Loucy (cell line): ENCODE measurements at regions not wholly inside any gene's neighbourhood (a gene's known extent, or its start where the extent isn't known, plus 50 kb on each side); places are given as distances from the start of the nearest gene placed in this dataset.

Experiments used
- H2AFZ ChIP-seq: fragments of 200-600 bp; sonication (generic); 2 replicates; pipeline ENCODE4 v1.6.0; 2016; ENCODE audit warnings: antibody characterized with exemption, mild to moderate bottlenecking, low read length, moderate library complexity
- H3F3A ChIP-seq: fragments of 200-600 bp; 2 replicates; pipeline ENCODE4 v1.6.0; 2016; ENCODE audit warnings: antibody characterized with exemption, low read depth, mild to moderate bottlenecking
- H3K27me3 ChIP-seq: fragments of 200-600 bp; sonication (generic); 2 replicates; pipeline ENCODE4 v1.6.1; 2014; ENCODE audit warnings: low read length, mild to moderate bottlenecking; ENCODE audit not compliant: insufficient read depth, poor library complexity, severe bottlenecking
- H3K36me3 ChIP-seq: fragments of 200-600 bp; sonication (generic); 2 replicates; pipeline ENCODE4 v1.6.1; 2016; ENCODE audit warnings: low read length; ENCODE audit not compliant: insufficient read depth
- H3K4me1 ChIP-seq: fragments of 200-600 bp; sonication (generic); 2 replicates; pipeline ENCODE4 v1.5.1; 2014; ENCODE audit warnings: low read length, mild to moderate bottlenecking; ENCODE audit not compliant: insufficient read depth, poor library complexity, severe bottlenecking
- H3K4me2 ChIP-seq: fragments of 200-600 bp; sonication (generic); 2 replicates; pipeline ENCODE4 v1.6.0; 2014; ENCODE audit warnings: antibody characterized with exemption, low read length, low read depth, mild to moderate bottlenecking; ENCODE audit not compliant: poor library complexity, severe bottlenecking
- H3K4me3 ChIP-seq: fragments of 200-600 bp; sonication (generic); 2 replicates; pipeline ENCODE4 v1.5.1; 2014; ENCODE audit warnings: low read length, mild to moderate bottlenecking, mixed read lengths; ENCODE audit not compliant: poor library complexity, severe bottlenecking
- H3K79me2 ChIP-seq: fragments of 200-600 bp; sonication (generic); 2 replicates; pipeline ENCODE4 v1.6.1; 2014; ENCODE audit warnings: low read length; ENCODE audit not compliant: insufficient read depth
- H3K9ac ChIP-seq: fragments of 200-600 bp; sonication (generic); 2 replicates; pipeline ENCODE4 v1.6.0; 2014; ENCODE audit warnings: mild to moderate bottlenecking, low read depth, low read length, moderate library complexity; ENCODE audit not compliant: poor library complexity, severe bottlenecking
- H3K9me2 ChIP-seq: fragments of 200-600 bp; sonication (generic); replicated peaks from 2 replicates; pipeline ENCODE4 v1.6.1; 2016; ENCODE audit warnings: low read depth, low read length, mixed read lengths
- H3K9me3 ChIP-seq: fragments of 200-600 bp; sonication (generic); 2 replicates; pipeline ENCODE4 v1.6.1; 2014; ENCODE audit warnings: mild to moderate bottlenecking, antibody characterized with exemption, low read length, low read depth; ENCODE audit not compliant: insufficient read depth
- H4K20me1 ChIP-seq: fragments of 200-600 bp; sonication (generic); 2 replicates; pipeline ENCODE4 v1.6.0; 2014; ENCODE audit warnings: antibody characterized with exemption, low read length, mild to moderate bottlenecking; ENCODE audit not compliant: insufficient read depth, poor library complexity, severe bottlenecking
- EZH2phosphoT487 ChIP-seq: fragments of 200-600 bp; IDR thresholded peaks from 2 replicates; pipeline ENCODE4 v1.6.1; 2018; ENCODE audit warnings: antibody characterized with exemption, mild to moderate bottlenecking, moderate library complexity, borderline replicate concordance
- TF ChIP-seq, protein P1 (sequence below): fragments of 200-600 bp; sonication (generic); conservative IDR thresholded peaks from 2 replicates; pipeline ENCODE4 v1.5.1; 2014; ENCODE audit warnings: mild to moderate bottlenecking, antibody characterized with exemption, low read length

DNA sequence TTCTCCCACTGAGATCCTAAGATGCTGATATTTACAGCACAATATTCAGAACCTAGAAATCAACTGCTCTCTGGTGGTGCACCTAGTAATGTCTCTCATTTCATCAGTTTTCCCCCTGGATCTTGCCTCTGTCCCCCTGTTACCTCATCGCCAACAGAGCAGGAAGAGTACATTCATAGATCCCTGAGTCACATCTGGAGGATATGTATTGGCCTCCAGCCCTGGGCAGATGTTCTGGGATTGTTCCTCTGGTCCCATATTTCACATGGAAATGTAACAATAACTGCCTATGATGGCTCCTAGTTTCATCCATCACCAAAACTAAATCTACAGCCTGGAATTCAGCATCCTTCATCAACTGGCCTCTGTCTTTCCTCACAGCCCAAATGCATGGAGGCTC is 278.8 kb upstream of the SLC14A2 start:
- Histone ChIP-seq H3K4me1 (peaks cover 6% of the 10 kb centered on the region), H3K9me3 (no peaks in the 10 kb centered on the region), H3K36me3 (no peaks in the 10 kb centered on the region), H3K9me2 (no peaks in the 10 kb centered on the region), H2AFZ (no peak overlapping the region), H3K4me2 (no peak overlapping the region), H3F3A (no peaks in the 10 kb centered on the region), H3K79me2 (no peaks in the 10 kb centered on the region), H3K27me3 (no peaks in the 10 kb centered on the region), H3K9ac (no peak overlapping the region), H3K4me3 (no peak overlapping the region), H4K20me1 (no peaks in the 10 kb centered on the region)
- TF ChIP-seq EZH2phosphoT487 = no peak
- TF ChIP-seq, protein P1, sequence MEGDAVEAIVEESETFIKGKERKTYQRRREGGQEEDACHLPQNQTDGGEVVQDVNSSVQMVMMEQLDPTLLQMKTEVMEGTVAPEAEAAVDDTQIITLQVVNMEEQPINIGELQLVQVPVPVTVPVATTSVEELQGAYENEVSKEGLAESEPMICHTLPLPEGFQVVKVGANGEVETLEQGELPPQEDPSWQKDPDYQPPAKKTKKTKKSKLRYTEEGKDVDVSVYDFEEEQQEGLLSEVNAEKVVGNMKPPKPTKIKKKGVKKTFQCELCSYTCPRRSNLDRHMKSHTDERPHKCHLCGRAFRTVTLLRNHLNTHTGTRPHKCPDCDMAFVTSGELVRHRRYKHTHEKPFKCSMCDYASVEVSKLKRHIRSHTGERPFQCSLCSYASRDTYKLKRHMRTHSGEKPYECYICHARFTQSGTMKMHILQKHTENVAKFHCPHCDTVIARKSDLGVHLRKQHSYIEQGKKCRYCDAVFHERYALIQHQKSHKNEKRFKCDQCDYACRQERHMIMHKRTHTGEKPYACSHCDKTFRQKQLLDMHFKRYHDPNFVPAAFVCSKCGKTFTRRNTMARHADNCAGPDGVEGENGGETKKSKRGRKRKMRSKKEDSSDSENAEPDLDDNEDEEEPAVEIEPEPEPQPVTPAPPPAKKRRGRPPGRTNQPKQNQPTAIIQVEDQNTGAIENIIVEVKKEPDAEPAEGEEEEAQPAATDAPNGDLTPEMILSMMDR = no peak

DNA sequence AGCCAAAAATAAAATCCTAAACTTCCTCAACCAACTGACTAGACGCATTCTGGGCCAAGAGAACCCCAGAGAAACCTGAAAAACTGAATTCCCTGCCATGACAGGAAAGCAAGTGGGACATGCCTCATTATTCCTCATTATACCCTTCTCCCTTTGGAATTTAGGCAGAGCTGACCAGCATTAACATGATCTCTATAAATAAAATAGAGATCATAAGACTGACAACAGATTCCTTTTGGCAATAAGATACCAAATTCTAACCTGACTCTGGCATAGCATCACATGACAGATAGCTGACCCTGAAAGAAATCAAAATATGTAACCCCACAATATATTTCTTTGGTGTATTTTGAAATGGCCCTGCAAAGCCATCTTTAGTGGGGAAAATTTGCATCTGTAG is 277.8 kb upstream of the SLC14A2 start:
- H3K4me2 ChIP-seq = no peak overlapping the region
- H3K9ac ChIP-seq = no peak overlapping the region
- H3K9me2 ChIP-seq = no peaks in the 10 kb centered on the region
- no peaks in the 10 kb centered on the region for H4K20me1 ChIP-seq
- H3F3A ChIP-seq = no peaks in the 10 kb centered on the region
- no peaks in the 10 kb centered on the region for H3K9me3 ChIP-seq
- peaks cover 6% of the 10 kb centered on the region for H3K4me1 ChIP-seq
- H2AFZ ChIP-seq = no peak overlapping the region
- no peak overlapping the region for H3K4me3 ChIP-seq
- H3K79me2 ChIP-seq = no peaks in the 10 kb centered on the region
- no peaks in the 10 kb centered on the region for H3K27me3 ChIP-seq
- no peaks in the 10 kb centered on the region for H3K36me3 ChIP-seq
- no peak for TF ChIP-seq EZH2phosphoT487
- TF ChIP-seq, protein P1 = no peak

DNA sequence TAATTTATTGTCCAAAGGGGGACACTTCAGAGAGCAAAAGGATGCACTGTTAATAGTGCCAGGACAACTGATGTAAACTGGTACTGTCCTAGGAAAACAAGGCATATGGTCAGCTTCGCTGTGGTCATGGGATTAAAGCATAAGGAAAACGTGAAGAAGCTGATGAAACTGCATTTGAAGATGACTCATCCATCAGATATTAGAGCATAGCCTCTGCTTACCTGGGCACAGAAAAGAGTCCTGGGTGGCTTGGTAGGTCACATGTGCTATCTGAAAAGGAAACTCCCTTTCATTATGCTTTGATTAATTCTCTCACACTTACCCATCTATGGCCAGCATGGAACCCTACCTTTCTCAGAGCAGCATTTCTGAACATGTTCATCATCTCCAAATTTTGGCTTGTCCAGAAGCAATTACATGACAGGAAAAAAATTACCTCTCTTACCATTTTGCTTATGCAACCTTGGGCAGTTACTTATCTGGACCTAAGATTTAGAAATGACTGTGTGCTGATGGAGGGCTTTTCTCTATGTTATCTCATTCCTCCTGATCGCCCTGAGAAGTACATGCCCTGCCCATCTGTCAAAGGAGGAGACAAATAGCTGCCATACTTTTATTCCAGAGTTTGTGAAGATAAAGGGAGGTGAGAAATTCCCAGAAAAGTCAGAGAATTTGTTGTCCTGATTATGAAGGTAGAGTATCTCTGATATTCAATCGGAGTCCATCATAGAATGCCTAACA is 275.3 kb upstream of the SLC14A2 start:
- H2AFZ ChIP-seq = no peak overlapping the region
- H4K20me1 ChIP-seq = no peaks in the 10 kb centered on the region
- H3K4me2 ChIP-seq = no peak overlapping the region
- TF ChIP-seq EZH2phosphoT487 = no peak
- TF ChIP-seq, protein P1 = no peak
- H3K36me3 ChIP-seq = no peaks in the 10 kb centered on the region
- no peak overlapping the region for H3K9ac ChIP-seq
- no peaks in the 10 kb centered on the region for H3K9me2 ChIP-seq
- H3K4me1 ChIP-seq = no peaks in the 10 kb centered on the region
- H3K79me2 ChIP-seq = no peaks in the 10 kb centered on the region
- H3K27me3 ChIP-seq = no peaks in the 10 kb centered on the region
- no peak overlapping the region for H3K4me3 ChIP-seq
- no peaks in the 10 kb centered on the region for H3K9me3 ChIP-seq
- H3F3A ChIP-seq = no peaks in the 10 kb centered on the region
